ENCODE measurements at regions not wholly inside any gene's neighbourhood (a gene's known extent, or its start where the extent isn't known, plus 50 kb on each side); places are given as distances from the start of the nearest gene placed in this dataset.

GRCh38 chr13:97890573-97890972 is 62.9 kb upstream of the IPO5 start:
- peaks cover 0 to 2% of the 10 kb centered on the region in 2 experiments; a peak in 2 of 4 replicates for H3K9me3 ChIP-seq (ENCODE audit: insufficient read depth in 2 of 2, low read depth in 1 of 2, low read length in 1 of 2)
- WGBS, 2 experiments (ENCODE audit: extremely low coverage in 1 of 2, insufficient coverage in 1 of 2, insufficient read length in 1 of 2, insufficient replicate concordance in 2 of 2, low coverage in 1 of 2, low lambda C conversion rate in 2 of 2, missing lambda C conversion rate in 1 of 2): 92% methylated on average over 5 of the region's 5 CpGs; no CpG with 5 or more reads in 1 of the 2 experiments
- H2AK5ac ChIP-seq (ENCODE audit: low read depth, low read length): no peak overlapping the region
- no peaks in the 10 kb centered on the region for H3K23me2 ChIP-seq (ENCODE audit: low read depth, low read length)
- H3K14ac ChIP-seq (ENCODE audit: insufficient read length): no peak overlapping the region
- H2AFZ ChIP-seq (ENCODE audit: low read length): no peak overlapping the region
- H4K8ac ChIP-seq (ENCODE audit: extremely low read depth, insufficient read depth, low read length): no peak overlapping the region
- no peak overlapping the region for H3K4me3 ChIP-seq (ENCODE audit: extremely low read depth in 1 of 4, insufficient read depth in 2 of 4, low read depth in 3 of 4, low read length in 4 of 4)
- H3K23ac ChIP-seq (ENCODE audit: insufficient read length): no peak overlapping the region
- H2BK20ac ChIP-seq (ENCODE audit: low read length): no peak overlapping the region
- no peaks in the 10 kb centered on the region for H3K27me3 ChIP-seq (replicated peaks in 1 of 4; ENCODE audit: control insufficient read depth in 3 of 4, extremely low read depth in 1 of 4, insufficient read depth in 3 of 4, low read length in 3 of 4)
- H3K4me2 ChIP-seq (ENCODE audit: insufficient read depth in 1 of 2, low read depth in 2 of 2, low read length in 2 of 2): no peak overlapping the region
- no peak overlapping the region for H3K4ac ChIP-seq (replicated peaks; ENCODE audit: insufficient read length, low read depth, low read length)
- DNase-seq (ENCODE audit: low read depth in 1 of 2, low spot score in 2 of 2) (no peak), FAIRE-seq (no peak)
- H3K36me3 ChIP-seq (ENCODE audit: control insufficient read depth in 2 of 4, insufficient read depth in 4 of 4, low read length in 3 of 4): no peaks in the 10 kb centered on the region
- ChIA-PET POLR2A (ENCODE audit: partially characterized antibody) (no interaction called here), CTCF (ENCODE audit: partially characterized antibody) (no interaction called here)
- H3K79me1 ChIP-seq (ENCODE audit: low read depth, low read length): no peaks in the 10 kb centered on the region
- no peak overlapping the region for H3K27ac ChIP-seq (ENCODE audit: low read depth, low read length)
- H4K5ac ChIP-seq (ENCODE audit: insufficient read length, low read depth, low read length): no peak overlapping the region
- H2BK15ac ChIP-seq (ENCODE audit: low read length): no peak overlapping the region
- H4K91ac ChIP-seq (replicated peaks; ENCODE audit: insufficient read length, low read length): no peak overlapping the region
- H4K20me1 ChIP-seq (replicated peaks in 1 of 2; ENCODE audit: control insufficient read depth in 1 of 2, insufficient read depth in 2 of 2, low read length in 2 of 2): no peaks in the 10 kb centered on the region
- H2BK5ac ChIP-seq (ENCODE audit: low read depth, low read length): no peak overlapping the region
- no peaks in the 10 kb centered on the region for H3K4me1 ChIP-seq (replicated peaks in 1 of 4; ENCODE audit: control insufficient read depth in 3 of 4, insufficient read depth in 4 of 4, low read length in 3 of 4)
- no peak overlapping the region for H2BK12ac ChIP-seq (ENCODE audit: low read depth, low read length)
- no peak overlapping the region for H3K18ac ChIP-seq (ENCODE audit: extremely low read depth, low read length)
- no peaks in the 10 kb centered on the region for H3K79me2 ChIP-seq (ENCODE audit: control insufficient read depth in 1 of 2, insufficient read depth in 2 of 2, low read length in 2 of 2)
- H2BK120ac ChIP-seq (replicated peaks; ENCODE audit: low read depth, low read length): no peak overlapping the region
- H3K56ac ChIP-seq (replicated peaks; ENCODE audit: insufficient read length, low read depth, low read length): no peak overlapping the region
- H3K9ac ChIP-seq (replicated peaks in 1 of 4; ENCODE audit: extremely low read depth in 1 of 4, low read depth in 3 of 4, low read length in 3 of 4): no peak overlapping the region
- TF ChIP-seq POU5F1 (IDR thresholded peaks at IDR 0.05; ENCODE audit: low read depth, low read length) (no peak), MAFK (IDR thresholded peaks at IDR 0.05; ENCODE audit: low read depth, low read length) (no peak), ATF2 (IDR thresholded peaks at IDR 0.05; ENCODE audit: low read length) (no peak), RNF2 (IDR thresholded peaks at IDR 0.05; ENCODE audit: borderline replicate concordance, low read depth, low read length, missing control alignments, poor library complexity, severe bottlenecking) (no peak), E2F6 (IDR thresholded peaks at IDR 0.05) (no peak), POLR2AphosphoS5 (IDR thresholded peaks at IDR 0.05; ENCODE audit: low read depth, low read length) (no peak), CHD1 (IDR thresholded peaks at IDR 0.05; ENCODE audit: low read depth, low read length) (no peak), GABPA (IDR thresholded peaks at IDR 0.05; ENCODE audit: borderline replicate concordance, insufficient read depth, low read length) (no peak), SP1 (IDR thresholded peaks at IDR 0.05; ENCODE audit: low read depth, low read length) (no peak), NRF1 (IDR thresholded peaks at IDR 0.05; ENCODE audit: low read depth, low read length) (no peak), POLR2A (IDR thresholded peaks at IDR 0.05; ENCODE audit: control extremely low read depth in 1 of 2, low read depth in 2 of 2, low read length in 2 of 2) (no peak), TEAD4 (IDR thresholded peaks at IDR 0.05; ENCODE audit: low read depth, low read length) (no peak)
